HepG2 (cell line): ENCODE measurements at regions not wholly inside any gene's neighbourhood (a gene's known extent, or its start where the extent isn't known, plus 50 kb on each side); places are given as distances from the start of the nearest gene placed in this dataset.

Experiments used
- BRD4 ChIP-seq: sonication (generic); formaldehyde crosslinking; IDR thresholded peaks from 2 replicates; pipeline ENCODE4 v1.4.0; 2020; ENCODE audit warnings: missing genetic modification reagents
- FOXA1 ChIP-seq, 2 experiments: fragments of 450-650 bp in 1 of 2; sonication (generic) in 1 of 2; formaldehyde crosslinking in 1 of 2; IDR thresholded peaks; 2 replicates each; pipeline versions ENCODE4 v1.4.0 to v1.6.1; 2016 to 2020; ENCODE audit warnings: missing genetic modification reagents in 1 of 2
- HMGXB3 ChIP-seq: sonication (generic); formaldehyde crosslinking; IDR thresholded peaks from 2 replicates; pipeline ENCODE4 v1.4.0; 2020; ENCODE audit warnings: missing genetic modification reagents, borderline replicate concordance
- IKZF5 ChIP-seq: IDR thresholded peaks from 2 replicates; pipeline ENCODE4 v1.6.1; 2018; ENCODE audit warnings: missing genetic modification reagents, mild to moderate bottlenecking, missing compliant biosample characterization
- JDP2 ChIP-seq: sonication (generic); formaldehyde crosslinking; IDR thresholded peaks from 2 replicates; pipeline ENCODE4 v1.8.1; 2022; ENCODE audit warnings: missing genetic modification reagents, borderline replicate concordance
- KMT2A ChIP-seq: sonication (generic); formaldehyde crosslinking; IDR thresholded peaks from 2 replicates; pipeline ENCODE4 v1.4.0; 2020; ENCODE audit warnings: missing genetic modification reagents
- NR2F6 ChIP-seq, 2 experiments: IDR thresholded peaks; 2 replicates each; pipeline ENCODE4 v1.6.1; 2016; ENCODE audit warnings: antibody characterized with exemption in 1 of 2, mild to moderate bottlenecking in 1 of 2
- PHF5A ChIP-seq: IDR thresholded peaks from one replicate; pipeline ENCODE4 v1.6.1; 2018; ENCODE audit warnings: low read depth, missing genetic modification reagents; ENCODE audit not compliant: unreplicated experiment
- RCOR2 ChIP-seq: IDR thresholded peaks from 2 replicates; pipeline ENCODE4 v1.6.1; 2016; ENCODE audit warnings: missing biosample characterization, missing genetic modification reagents
- SATB2 ChIP-seq: sonication (generic); formaldehyde crosslinking; IDR thresholded peaks from 2 replicates; pipeline ENCODE4 v1.5.0; 2020; ENCODE audit warnings: missing genetic modification reagents
- SNRNP70 ChIP-seq: fragments of 200-400 bp; formaldehyde crosslinking; IDR thresholded peaks from 2 replicates; pipeline ENCODE4 v1.6.1; 2017; ENCODE audit warnings: mild to moderate bottlenecking, low read depth, low read length, moderate library complexity
- SP5 ChIP-seq: IDR thresholded peaks from 2 replicates; pipeline ENCODE4 v1.6.1; 2016; ENCODE audit warnings: low read depth, borderline replicate concordance
- U2AF2 ChIP-seq: fragments of 200-400 bp; formaldehyde crosslinking; IDR thresholded peaks from 2 replicates; pipeline ENCODE4 v1.6.1; 2017; ENCODE audit warnings: low read depth, mild to moderate bottlenecking, low read length
- WIZ ChIP-seq: sonication (generic); formaldehyde crosslinking; IDR thresholded peaks from 2 replicates; pipeline ENCODE4 v1.5.1; 2020; ENCODE audit warnings: mild to moderate bottlenecking, missing genetic modification reagents
- ZFP37 ChIP-seq: sonication (generic); formaldehyde crosslinking; IDR thresholded peaks from 2 replicates; pipeline ENCODE4 v1.4.0; 2020; ENCODE audit warnings: missing genetic modification reagents, borderline replicate concordance
- ZKSCAN1 ChIP-seq: fragments of 150-350 bp; IDR thresholded peaks from 2 replicates; pipeline ENCODE4 v1.6.1; 2014; ENCODE audit warnings: low read length
- ZNF331 ChIP-seq: sonication (generic); formaldehyde crosslinking; IDR thresholded peaks from 2 replicates; pipeline ENCODE4 v1.4.0; 2020; ENCODE audit warnings: missing genetic modification reagents
- ZNF333 ChIP-seq: sonication (generic); formaldehyde crosslinking; IDR thresholded peaks from 2 replicates; pipeline ENCODE4 v1.4.0; 2020; ENCODE audit warnings: mild to moderate bottlenecking, missing genetic modification reagents, borderline replicate concordance
- ZNF367 ChIP-seq: sonication (generic); formaldehyde crosslinking; IDR thresholded peaks from 2 replicates; pipeline ENCODE4 v1.4.0; 2020; ENCODE audit warnings: missing genetic modification reagents, borderline replicate concordance
- ZNF382 ChIP-seq: sonication (generic); formaldehyde crosslinking; IDR thresholded peaks from 2 replicates; pipeline ENCODE4 v1.5.0; 2020; ENCODE audit warnings: missing genetic modification reagents, mild to moderate bottlenecking, borderline replicate concordance
- ZNF580 ChIP-seq: IDR thresholded peaks from 2 replicates; pipeline ENCODE4 v1.6.1; 2016; ENCODE audit warnings: low read depth, borderline replicate concordance
- ZNF670 ChIP-seq: sonication (generic); formaldehyde crosslinking; IDR thresholded peaks from 2 replicates; pipeline ENCODE4 v1.8.0; 2022; ENCODE audit warnings: mild to moderate bottlenecking, missing genetic modification reagents, borderline replicate concordance
- ZNF761 ChIP-seq: sonication (generic); formaldehyde crosslinking; conservative IDR thresholded peaks from 2 replicates; pipeline ENCODE4 v1.4.0; 2020; ENCODE audit warnings: mild to moderate bottlenecking, missing genetic modification reagents
- ZNF768 ChIP-seq: sonication (generic); formaldehyde crosslinking; IDR thresholded peaks from 2 replicates; pipeline ENCODE4 v1.4.0; 2020; ENCODE audit warnings: missing genetic modification reagents
- TF ChIP-seq, protein P1 (sequence below): sonication (generic); formaldehyde crosslinking; IDR thresholded peaks from 2 replicates; pipeline ENCODE4 v1.4.0; 2020; ENCODE audit warnings: missing genetic modification reagents

DNA sequence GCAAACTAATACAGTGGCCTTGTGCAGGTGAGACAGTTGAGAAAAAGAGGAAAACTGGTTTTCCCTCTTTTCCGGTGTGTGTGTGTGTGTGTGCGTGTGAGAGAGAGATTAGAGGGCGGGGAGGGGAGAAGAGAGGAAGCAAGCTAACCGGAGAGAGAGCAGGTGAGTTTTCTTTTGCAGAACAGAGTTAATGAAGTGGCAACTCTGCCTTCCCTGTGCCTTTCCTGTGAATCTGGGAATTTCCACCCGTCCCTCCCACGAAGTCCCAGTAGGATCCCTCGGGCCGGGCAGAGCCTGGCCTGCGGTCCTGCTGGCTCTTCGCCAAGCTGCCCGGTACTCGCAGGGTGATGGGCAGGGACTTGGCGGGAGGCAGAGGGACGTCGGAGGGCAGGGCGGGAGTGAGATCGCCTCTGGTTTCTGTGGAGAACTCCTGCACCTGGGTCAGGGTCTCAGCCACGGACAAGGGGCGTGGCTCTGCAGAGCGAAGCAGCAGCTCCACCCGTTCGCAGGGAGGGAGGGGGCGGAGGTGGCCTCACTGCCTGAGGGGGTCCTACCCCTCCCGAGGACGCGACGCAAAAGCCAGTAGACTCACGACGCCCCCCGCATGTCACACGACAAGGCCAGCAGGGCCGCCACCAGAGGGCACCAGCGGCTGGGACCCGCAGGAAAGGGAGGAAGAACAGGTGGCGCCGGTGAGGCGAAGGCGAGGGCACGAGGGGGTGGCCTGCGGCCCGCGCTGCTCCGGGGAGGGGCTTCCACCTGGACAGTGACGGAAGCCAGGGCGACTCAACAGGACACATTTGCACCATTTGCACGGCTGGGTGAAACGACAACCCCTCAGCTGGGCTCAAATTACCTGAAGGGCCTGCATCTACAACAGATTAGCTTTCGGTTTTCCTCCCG lies 51.2 kb upstream of the RNF182 start (continued):
- peak; percentile 82; the same call in 1 of the 2 replicates for TF ChIP-seq HMGXB3
- no peak for TF ChIP-seq RCOR2 (CRISPR knock-in tag)
- TF ChIP-seq JDP2 (CRISPR knock-in tag) = peak; percentile 42; the same call in 1 of the 2 replicates
- peak; percentile 78 for TF ChIP-seq IKZF5
- no peak for TF ChIP-seq SNRNP70
- TF ChIP-seq ZNF331 (CRISPR knock-in tag) = peak; percentile 91
- no peak for TF ChIP-seq U2AF2
- peak; percentile 92 for TF ChIP-seq SATB2 (CRISPR knock-in tag)
- peak; percentile 96; the same call in 1 of the 2 replicates for TF ChIP-seq ZNF580
- TF ChIP-seq ZKSCAN1 = no peak
- TF ChIP-seq ZNF382 (CRISPR knock-in tag) = no peak
- TF ChIP-seq PHF5A (CRISPR knock-in tag) = no peak
- peak; percentile 52; the same call in 1 of the 2 replicates for TF ChIP-seq KMT2A (CRISPR knock-in tag)
- TF ChIP-seq, protein P1, sequence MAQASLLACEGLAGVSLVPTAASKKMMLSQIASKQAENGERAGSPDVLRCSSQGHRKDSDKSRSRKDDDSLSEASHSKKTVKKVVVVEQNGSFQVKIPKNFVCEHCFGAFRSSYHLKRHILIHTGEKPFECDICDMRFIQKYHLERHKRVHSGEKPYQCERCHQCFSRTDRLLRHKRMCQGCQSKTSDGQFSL (CRISPR knock-in tag) = peak; percentile 87
- TF ChIP-seq BRD4 (CRISPR knock-in tag) = no peak
- TF ChIP-seq ZNF761 (CRISPR knock-in tag) = peak; percentile 85; the same call in 1 of the 2 replicates
- TF ChIP-seq SP5 (CRISPR knock-in tag) = 0 out of 2 replicates have a peak, but pooled peaks have one; percentile 39
- TF ChIP-seq ZNF768 (CRISPR knock-in tag) = peak; percentile 88
- peak; percentile 87; the same call in 1 of the 2 replicates for TF ChIP-seq ZNF367 (CRISPR knock-in tag)
- no peak for TF ChIP-seq NR2F6 (IDR thresholded peaks at IDR 0.05)
- peak; percentile 72 for TF ChIP-seq NR2F6 (CRISPR knock-in tag; IDR thresholded peaks at IDR 0.05)
- peak; percentile 96; the same call in 1 of the 2 replicates for TF ChIP-seq ZFP37 (CRISPR knock-in tag)
- TF ChIP-seq ZNF333 = no peak; the same call in 1 of the 2 replicates
- peak; percentile 82; the same call in 1 of the 2 replicates for TF ChIP-seq ZNF670 (CRISPR knock-in tag)
- no peak for TF ChIP-seq WIZ
- no peak for TF ChIP-seq FOXA1 (IDR thresholded peaks at IDR 0.05)
- no peak for TF ChIP-seq FOXA1 (CRISPR knock-in tag; IDR thresholded peaks at IDR 0.05)
